Lung (tissue), 11 donors: ENCODE measurements at regions not wholly inside any gene's neighbourhood (a gene's known extent, or its start where the extent isn't known, plus 50 kb on each side); places are given as distances from the start of the nearest gene placed in this dataset.
A peak's percentile ranks its signal among the peaks of the same experiment; 100 is the strongest.

Source experiments
- ATAC-seq: fragments of 200-7000 bp; cut with Tn5 transposase; one replicate; pipeline ENCODE4 v1.9.1; 2020; ENCODE audit warnings: moderate number of reproducible peaks; ENCODE audit not compliant: insufficient read depth, low FRiP score
- DNase-seq, 3 donors: peaks; one replicate each; pipeline ENCODE4 v3.0.0-alpha.2; 2013 to 2017
- H3K27ac ChIP-seq, 2 donors: one replicate each; pipeline ENCODE4 v1.5.1; 2013; ENCODE audit warnings: mild to moderate bottlenecking in 2 of 2, moderate library complexity in 2 of 2, control low read depth in 1 of 2, inconsistent platforms in 1 of 2, low read depth in 1 of 2, low read length in 1 of 2
- H3K27me3 ChIP-seq, 3 donors: one replicate each; pipeline ENCODE4 v1.5.1; 2013; ENCODE audit warnings: low read length in 2 of 3; ENCODE audit not compliant: control insufficient read depth in 3 of 3, insufficient read depth in 3 of 3
- H3K36me3 ChIP-seq, 4 donors: one replicate each; pipeline ENCODE4 v1.5.1; 2013; ENCODE audit warnings: low read length in 4 of 4, mild to moderate bottlenecking in 1 of 4, moderate library complexity in 1 of 4; ENCODE audit not compliant: control insufficient read depth in 4 of 4, insufficient read depth in 4 of 4
- H3K4me1 ChIP-seq, 5 donors: one replicate each; pipeline ENCODE4 v1.5.1; 2013; ENCODE audit warnings: low read length in 5 of 5, mild to moderate bottlenecking in 2 of 5, moderate library complexity in 1 of 5; ENCODE audit not compliant: control insufficient read depth in 5 of 5, insufficient read depth in 5 of 5
- H3K4me3 ChIP-seq: one replicate; pipeline ENCODE4 v1.5.1; 2013; ENCODE audit warnings: mild to moderate bottlenecking, control low read depth, moderate library complexity
- H3K9ac ChIP-seq, 2 donors: one replicate each; pipeline ENCODE4 v1.5.1; 2013; ENCODE audit warnings: low read length in 2 of 2, control low read depth in 1 of 2; ENCODE audit not compliant: insufficient read depth in 1 of 2
- H3K9me3 ChIP-seq, 4 donors: one replicate each; pipeline ENCODE4 v1.5.1; 2013; ENCODE audit warnings: low read length in 3 of 4, mild to moderate bottlenecking in 1 of 4, moderate library complexity in 1 of 4; ENCODE audit not compliant: control insufficient read depth in 4 of 4, insufficient read depth in 3 of 4
- WGBS, 2 donors: extraction: QIAGEN DNeasy Blood & Tissue Kit; methylation state at CpG; one replicate each; pipeline ENCODE4 v1.1.7; 2013; 5-methylcytosine and 5-hydroxymethylcytosine counted together
- TF ChIP-seq, protein P1 (sequence below): IDR thresholded peaks from 2 replicates; pipeline ENCODE4 v1.5.1; 2012; ENCODE audit warnings: mild to moderate bottlenecking; ENCODE audit errors: control extremely low read depth, extremely low read depth
- donor health status: control.
- donor health status: control.
- donor health status: Bipolar disorder and iron deficiency.
- donor health status: healthy.
- donor health status: DM: yes; HTN: yes; CAD: no.

DNA sequence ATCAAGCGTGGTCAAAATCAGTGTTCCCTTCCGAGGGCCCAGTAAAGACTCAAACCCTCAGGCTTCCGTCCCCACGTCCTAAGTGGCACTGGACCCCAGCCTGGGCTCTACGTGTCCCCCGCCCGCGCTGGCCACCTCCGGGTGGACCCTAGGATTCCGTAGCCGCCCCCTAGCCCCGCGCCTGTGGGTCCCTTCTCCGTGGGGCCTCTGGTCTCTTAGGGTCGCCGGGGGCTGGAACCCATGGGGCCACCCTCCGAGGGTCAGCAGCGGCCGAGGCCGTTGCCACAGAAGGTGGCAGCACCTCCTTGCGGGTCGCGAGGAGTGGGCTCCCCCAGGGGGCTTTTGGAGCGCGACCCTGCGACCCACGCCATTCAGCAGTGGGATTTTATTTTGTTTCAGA lies 170.5 kb upstream of the EEPD1 start:
- Histone ChIP-seq H3K27ac (no peak overlapping the region), H3K9ac (no peak overlapping the region), H3K36me3 (no peaks in the 10 kb centered on the region), H3K4me3 (no peak overlapping the region), H3K27me3 (no peaks in the 10 kb centered on the region), H3K9me3 (no peaks in the 10 kb centered on the region), H3K4me1 (peaks cover 0 to 14% (median 0%) of the 10 kb centered on the region in 5 donors)
- WGBS, 2 donors, result 94 to 95% methylated on average over 27 of the region's 27 CpGs
- DNase-seq (no peak), ATAC-seq (no peak)
- TF ChIP-seq, protein P1, sequence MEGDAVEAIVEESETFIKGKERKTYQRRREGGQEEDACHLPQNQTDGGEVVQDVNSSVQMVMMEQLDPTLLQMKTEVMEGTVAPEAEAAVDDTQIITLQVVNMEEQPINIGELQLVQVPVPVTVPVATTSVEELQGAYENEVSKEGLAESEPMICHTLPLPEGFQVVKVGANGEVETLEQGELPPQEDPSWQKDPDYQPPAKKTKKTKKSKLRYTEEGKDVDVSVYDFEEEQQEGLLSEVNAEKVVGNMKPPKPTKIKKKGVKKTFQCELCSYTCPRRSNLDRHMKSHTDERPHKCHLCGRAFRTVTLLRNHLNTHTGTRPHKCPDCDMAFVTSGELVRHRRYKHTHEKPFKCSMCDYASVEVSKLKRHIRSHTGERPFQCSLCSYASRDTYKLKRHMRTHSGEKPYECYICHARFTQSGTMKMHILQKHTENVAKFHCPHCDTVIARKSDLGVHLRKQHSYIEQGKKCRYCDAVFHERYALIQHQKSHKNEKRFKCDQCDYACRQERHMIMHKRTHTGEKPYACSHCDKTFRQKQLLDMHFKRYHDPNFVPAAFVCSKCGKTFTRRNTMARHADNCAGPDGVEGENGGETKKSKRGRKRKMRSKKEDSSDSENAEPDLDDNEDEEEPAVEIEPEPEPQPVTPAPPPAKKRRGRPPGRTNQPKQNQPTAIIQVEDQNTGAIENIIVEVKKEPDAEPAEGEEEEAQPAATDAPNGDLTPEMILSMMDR, result no peak

- H3K27me3 ChIP-seq, result no peaks in the 10 kb centered on the region
- no peak for DNase-seq
- WGBS, 2 donors, result 84 to 89% methylated on average over 5 of the region's 5 CpGs
- H3K36me3 ChIP-seq, result no peaks in the 10 kb centered on the region
- peaks cover 0 to 14% (median 0%) of the 10 kb centered on the region in 5 donors for H3K4me1 ChIP-seq
- ATAC-seq, result no peak
- H3K9ac ChIP-seq, result no peak overlapping the region
- H3K4me3 ChIP-seq, result no peak overlapping the region
- no peaks in the 10 kb centered on the region for H3K9me3 ChIP-seq
- TF ChIP-seq, protein P1, result no peak
- H3K27ac ChIP-seq, result no peak overlapping the region
Observed at GRCh38 chr7:35983626-35984025, 169.4 kb upstream of the EEPD1 start.

- TF ChIP-seq, protein P1, result peak; percentile 92
- H3K9me3 ChIP-seq, result no peaks in the 10 kb centered on the region
- WGBS, 2 donors, result 21 to 22% methylated on average over 7 of the region's 7 CpGs
Observed at GRCh38 chr7:35985126-35985754, 167.8 kb upstream of the EEPD1 start.

DNA sequence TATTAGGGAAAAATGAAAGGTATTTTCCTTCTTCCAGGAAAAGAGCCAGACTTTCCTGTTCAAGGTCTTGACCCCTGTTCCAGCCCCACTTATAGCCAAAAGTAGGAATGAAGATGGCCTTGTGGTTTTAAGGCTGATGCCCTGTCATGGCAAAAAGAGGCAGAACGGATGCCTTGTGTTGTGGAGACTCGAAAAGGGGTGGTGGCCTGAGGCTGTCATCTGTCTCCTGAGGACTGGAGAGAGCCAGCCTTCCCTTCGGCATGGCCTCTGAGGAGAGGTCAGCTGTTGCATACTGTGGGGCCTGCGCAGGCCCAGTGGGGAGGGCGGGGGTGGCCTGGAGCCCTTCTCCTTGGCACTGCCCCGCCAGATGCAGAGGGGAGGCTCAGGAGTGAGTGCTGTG lies 166.0 kb upstream of the EEPD1 start:
- WGBS, 2 donors, result 85 to 88% methylated on average over 6 of the region's 6 CpGs
- Histone ChIP-seq H3K9me3 (no peaks in the 10 kb centered on the region), H3K4me3 (no peak overlapping the region), H3K27me3 (no peaks in the 10 kb centered on the region), H3K4me1 (peaks cover 0 to 7% (median 3%) of the 10 kb centered on the region in 5 donors), H3K27ac (no peak overlapping the region), H3K9ac (no peak overlapping the region), H3K36me3 (no peaks in the 10 kb centered on the region)
- TF ChIP-seq, protein P1, result no peak
- DNase-seq, result no peak
- ATAC-seq, result no peak

More at GRCh38 chr7:35985126-35985754, 167.8 kb upstream of the EEPD1 start:
- Histone ChIP-seq H3K9ac (no peak overlapping the region), H3K4me1 (peaks cover 0 to 7% (median 3%) of the 10 kb centered on the region in 5 donors), H3K4me3 (no peak overlapping the region), H3K27ac (no peak overlapping the region), H3K27me3 (no peaks in the 10 kb centered on the region), H3K36me3 (no peaks in the 10 kb centered on the region)
- peak; percentile 84 to 87 (median 85) for DNase-seq
- peak; percentile 75 for ATAC-seq
